ENCODE measurements at regions not wholly inside any gene's neighbourhood (a gene's known extent, or its start where the extent isn't known, plus 50 kb on each side); places are given as distances from the start of the nearest gene placed in this dataset.

- Histone ChIP-seq H3K27ac (no peak overlapping the region), H3K4me1 (no peaks in the 10 kb centered on the region), H3K9me3 (no peaks in the 10 kb centered on the region), H3K36me3 (no peaks in the 10 kb centered on the region), H3K4me3 (no peak overlapping the region), H3K27me3 (replicated peaks in 1 of 7) (no peaks in the 10 kb centered on the region)
- no peak for DNase-seq
- intact Hi-C loops (cut with DNase I; ENCODE audit: low total_unique reads): no loop called here
- TF ChIP-seq CTCF (IDR thresholded peaks at IDR 0.05 in 8 of 11, conservative IDR thresholded peaks at IDR 0.05 in 3 of 11): no peak
- TF ChIP-seq POLR2A (IDR thresholded peaks at IDR 0.05): no peak
- TF ChIP-seq POLR2AphosphoS5 (IDR thresholded peaks at IDR 0.05): no peak
- 72 to 85% (median 83%) methylated on average over 4 of the region's 4 CpGs for WGBS, 5 donors
Measured at GRCh38 chr5:51961154-51961562, 577.9 kb downstream of the ISL1 start.

- Histone ChIP-seq H3K36me3 (no peaks in the 10 kb centered on the region), H3K27me3 (replicated peaks in 1 of 7) (no peaks in the 10 kb centered on the region), H3K9me3 (peaks cover 0 to 4% (median 0%) of the 10 kb centered on the region in 8 donors), H3K27ac (no peak overlapping the region), H3K4me1 (no peaks in the 10 kb centered on the region), H3K4me3 (no peak overlapping the region)
- no peak for DNase-seq
- TF ChIP-seq CTCF (IDR thresholded peaks at IDR 0.05 in 8 of 11, conservative IDR thresholded peaks at IDR 0.05 in 3 of 11) (no peak), POLR2A (IDR thresholded peaks at IDR 0.05) (no peak), POLR2AphosphoS5 (IDR thresholded peaks at IDR 0.05) (no peak)
- WGBS, 5 donors: 8 to 25% (median 14%) methylated on average over 1 of the region's 1 CpG
- intact Hi-C loops (cut with DNase I; ENCODE audit: low total_unique reads): no loop called here
Measured at GRCh38 chr5:51968756-51969155, 585.5 kb downstream of the ISL1 start.

GRCh38 chr5:51974834-51975233, 591.6 kb downstream of the ISL1 start:
- no peak for DNase-seq
- no peak overlapping the region for H3K4me3 ChIP-seq
- peaks cover 0 to 4% (median 0%) of the 10 kb centered on the region in 8 donors for H3K9me3 ChIP-seq
- WGBS, 5 donors: 88 to 93% (median 93%) methylated on average over 6 of the region's 6 CpGs
- no peaks in the 10 kb centered on the region for H3K4me1 ChIP-seq
- no peaks in the 10 kb centered on the region for H3K27me3 ChIP-seq (replicated peaks in 1 of 7)
- no peak overlapping the region for H3K27ac ChIP-seq
- intact Hi-C loops (cut with DNase I; ENCODE audit: low total_unique reads): no loop called here
- TF ChIP-seq CTCF (IDR thresholded peaks at IDR 0.05 in 8 of 11, conservative IDR thresholded peaks at IDR 0.05 in 3 of 11) (no peak), POLR2A (IDR thresholded peaks at IDR 0.05) (no peak)
- H3K36me3 ChIP-seq: no peaks in the 10 kb centered on the region

- Histone ChIP-seq H3K27ac (no peak overlapping the region), H3K4me3 (no peak overlapping the region), H3K27me3 (replicated peaks in 1 of 7) (no peaks in the 10 kb centered on the region), H3K4me1 (no peaks in the 10 kb centered on the region), H3K9me3 (no peaks in the 10 kb centered on the region), H3K36me3 (no peaks in the 10 kb centered on the region)
- intact Hi-C loops (cut with DNase I; ENCODE audit: low total_unique reads): no loop called here
- no peak for DNase-seq
- TF ChIP-seq POLR2A (IDR thresholded peaks at IDR 0.05) (no peak), CTCF (IDR thresholded peaks at IDR 0.05 in 8 of 11, conservative IDR thresholded peaks at IDR 0.05 in 3 of 11) (no peak), POLR2AphosphoS5 (IDR thresholded peaks at IDR 0.05) (no peak)
- WGBS, 5 donors: 61 to 79% (median 67%) methylated on average over 1 of the region's 1 CpG
Measured at GRCh38 chr5:51977014-51977413, 593.8 kb downstream of the ISL1 start.
